GM23338 (cell line): ENCODE measurements at regions not wholly inside any gene's neighbourhood (a gene's known extent, or its start where the extent isn't known, plus 50 kb on each side); places are given as distances from the start of the nearest gene placed in this dataset.

ENCODE experiments used
- ATAC-seq: fragments of 200-7000 bp; cut with Tn5 transposase; 3 replicates; pipeline ENCODE4 v1.9.1; 2020
- DNase-seq: peaks from one replicate; pipeline ENCODE4 v3.0.0-alpha.2; 2015; ENCODE audit warnings: low spot score
- H2AFZ ChIP-seq: fragments of 200-600 bp; sonication (generic); 2 replicates; pipeline ENCODE4 v1.8.0; 2016; ENCODE audit warnings: antibody characterized with exemption, mild to moderate bottlenecking, moderate library complexity
- H3F3A ChIP-seq: fragments of 200-600 bp; sonication (generic); replicated peaks from 2 replicates; pipeline ENCODE4 v1.8.0; 2017; ENCODE audit warnings: antibody characterized with exemption, mixed run types, low read depth
- H3K27ac ChIP-seq: fragments of 200-600 bp; sonication (generic); 2 replicates; pipeline ENCODE4 v1.6.1; 2016; ENCODE audit warnings: low read depth
- H3K27me3 ChIP-seq: fragments of 200-600 bp; sonication (generic); 2 replicates; pipeline ENCODE4 v1.8.0; 2016; ENCODE audit warnings: mild to moderate bottlenecking, mixed run types, moderate library complexity; ENCODE audit not compliant: insufficient read depth
- H3K36me3 ChIP-seq: fragments of 200-600 bp; sonication (generic); 2 replicates; pipeline ENCODE4 v1.8.0; 2016; ENCODE audit warnings: mild to moderate bottlenecking; ENCODE audit not compliant: insufficient read depth
- H3K4me1 ChIP-seq: fragments of 200-600 bp; sonication (generic); 2 replicates; pipeline ENCODE4 v1.8.0; 2016; ENCODE audit warnings: mild to moderate bottlenecking, moderate library complexity; ENCODE audit not compliant: insufficient read depth
- H3K4me2 ChIP-seq: fragments of 200-600 bp; sonication (generic); 2 replicates; pipeline ENCODE4 v1.7.1; 2017; ENCODE audit warnings: mixed run types
- H3K4me3 ChIP-seq: fragments of 200-600 bp; sonication (generic); 2 replicates; pipeline ENCODE4 v1.6.1; 2016; ENCODE audit warnings: mixed run types
- H3K79me2 ChIP-seq: fragments of 200-600 bp; sonication (generic); replicated peaks from 2 replicates; pipeline ENCODE4 v1.8.0; 2017; ENCODE audit warnings: mild to moderate bottlenecking; ENCODE audit not compliant: insufficient read depth
- H3K9me2 ChIP-seq: fragments of 200-600 bp; sonication (generic); 2 replicates; pipeline ENCODE4 v1.8.0; 2017; ENCODE audit not compliant: insufficient read depth
- H4K20me1 ChIP-seq: fragments of 200-600 bp; sonication (generic); replicated peaks from 2 replicates; pipeline ENCODE4 v1.8.0; 2017; ENCODE audit warnings: mild to moderate bottlenecking; ENCODE audit not compliant: insufficient read depth
- H3K27ac Mint-ChIP-seq: 2 replicates; pipeline ENCODE4 v1.8.0; 2020; ENCODE audit warnings: inconsistent platforms, mild to moderate bottlenecking, moderate library complexity, mixed read lengths
- H3K27me3 Mint-ChIP-seq: 3 replicates; pipeline ENCODE4 v1.8.0; 2022; ENCODE audit warnings: low read depth, mild to moderate bottlenecking, moderate library complexity, mixed read lengths, inconsistent platforms; ENCODE audit not compliant: insufficient read depth, poor library complexity
- H3K36me3 Mint-ChIP-seq: 3 replicates; pipeline ENCODE4 v1.8.0; 2021; ENCODE audit warnings: low read depth, mild to moderate bottlenecking, inconsistent platforms, moderate library complexity, mixed read lengths
- H3K4me1 Mint-ChIP-seq: 3 replicates; pipeline ENCODE4 v1.8.0; 2020; ENCODE audit warnings: mild to moderate bottlenecking, inconsistent platforms, mixed read lengths
- H3K4me3 Mint-ChIP-seq: 3 replicates; pipeline ENCODE4 v1.8.0; 2021; ENCODE audit warnings: moderate library complexity, mild to moderate bottlenecking, inconsistent platforms, mixed read lengths
- H3K9me3 Mint-ChIP-seq: 3 replicates; pipeline ENCODE4 v1.8.0; 2020; ENCODE audit warnings: moderate library complexity, mild to moderate bottlenecking, inconsistent platforms, mixed read lengths
- CREB1 ChIP-seq: fragments of 250-450 bp; sonication (Bioruptor Pico); IDR thresholded peaks from 2 replicates; pipeline ENCODE4 v1.5.0; 2020; ENCODE audit warnings: low read depth, mild to moderate bottlenecking, moderate library complexity
- ETS1 ChIP-seq: IDR thresholded peaks from 2 replicates; pipeline ENCODE4 v1.6.1; 2016; ENCODE audit warnings: antibody characterized with exemption
- EZH2 ChIP-seq: fragments of 200-600 bp; sonication (generic); IDR thresholded peaks from one replicate; pipeline ENCODE4 v1.8.0; 2017; ENCODE audit warnings: antibody characterized with exemption, mild to moderate bottlenecking, low read depth; ENCODE audit not compliant: unreplicated experiment
- JUNB ChIP-seq: IDR thresholded peaks from one replicate; pipeline ENCODE4 v1.6.1; 2016; ENCODE audit warnings: antibody characterized with exemption; ENCODE audit not compliant: unreplicated experiment
- NANOG ChIP-seq: IDR thresholded peaks from 2 replicates; pipeline ENCODE4 v1.6.1; 2016; ENCODE audit warnings: antibody characterized with exemption, borderline replicate concordance
- POLR2AphosphoS5 ChIP-seq: IDR thresholded peaks from 2 replicates; pipeline ENCODE4 v1.6.1; 2016; ENCODE audit warnings: antibody characterized with exemption, low read depth
- REST ChIP-seq: IDR thresholded peaks from one replicate; pipeline ENCODE4 v1.6.1; 2018; ENCODE audit warnings: antibody characterized with exemption; ENCODE audit not compliant: unreplicated experiment
- STAT1 ChIP-seq: IDR thresholded peaks from one replicate; pipeline ENCODE4 v1.6.1; 2016; ENCODE audit warnings: antibody characterized with exemption; ENCODE audit not compliant: unreplicated experiment
- ZNF114 ChIP-seq: fragments of 250-450 bp; sonication (Bioruptor Pico); IDR thresholded peaks from 2 replicates; pipeline ENCODE4 v1.5.0; 2020; ENCODE audit warnings: mild to moderate bottlenecking, moderate library complexity
- TF ChIP-seq, protein P1 (sequence below), 2 experiments: fragments of 200-600 bp in 1 of 2; sonication (generic) in 1 of 2; conservative IDR thresholded peaks; 2 replicates each; pipeline versions ENCODE4 v1.5.1 to v1.6.1; 2016 to 2017; ENCODE audit warnings: antibody characterized with exemption in 2 of 2, low read depth in 2 of 2, mild to moderate bottlenecking in 2 of 2, moderate library complexity in 1 of 2

DNA sequence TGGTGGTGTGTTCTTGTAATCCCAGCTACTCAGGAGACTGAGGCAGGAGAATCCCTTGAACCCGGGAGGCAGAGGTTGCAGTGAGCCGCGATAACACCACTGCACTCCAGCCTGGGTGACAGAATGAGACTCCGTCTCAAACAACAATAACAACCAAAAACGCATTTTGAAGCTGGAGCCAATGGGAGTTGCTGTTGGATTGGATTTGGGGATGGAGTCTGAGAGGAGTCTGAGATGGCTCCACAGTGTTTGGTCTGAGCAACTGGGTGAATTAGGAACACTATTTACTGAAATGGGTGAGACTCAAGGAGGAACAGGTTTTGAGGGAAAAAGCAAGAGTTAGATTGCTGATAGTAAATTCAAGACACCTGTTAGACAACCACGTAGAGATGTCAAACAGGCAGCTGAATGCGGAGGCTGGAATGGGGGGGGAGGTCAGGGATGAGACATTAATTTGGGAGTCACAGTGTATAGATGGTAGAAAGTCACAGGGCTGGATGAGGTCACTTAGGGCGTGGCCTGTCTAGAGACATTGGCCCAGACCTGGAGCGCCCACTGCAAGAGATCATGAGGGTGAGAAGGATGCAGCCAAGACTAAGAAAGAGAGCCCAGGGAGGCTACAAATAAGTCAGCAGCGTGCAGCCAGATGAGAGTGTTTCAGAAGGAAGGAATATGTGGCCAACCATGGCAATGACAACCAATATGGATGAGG is 56.4 kb downstream of the CYCS start (continued):
- no peak for TF ChIP-seq CREB1 (CRISPR knock-in tag)
- TF ChIP-seq JUNB: no peak
- no peak for TF ChIP-seq POLR2AphosphoS5
- TF ChIP-seq, protein P1, sequence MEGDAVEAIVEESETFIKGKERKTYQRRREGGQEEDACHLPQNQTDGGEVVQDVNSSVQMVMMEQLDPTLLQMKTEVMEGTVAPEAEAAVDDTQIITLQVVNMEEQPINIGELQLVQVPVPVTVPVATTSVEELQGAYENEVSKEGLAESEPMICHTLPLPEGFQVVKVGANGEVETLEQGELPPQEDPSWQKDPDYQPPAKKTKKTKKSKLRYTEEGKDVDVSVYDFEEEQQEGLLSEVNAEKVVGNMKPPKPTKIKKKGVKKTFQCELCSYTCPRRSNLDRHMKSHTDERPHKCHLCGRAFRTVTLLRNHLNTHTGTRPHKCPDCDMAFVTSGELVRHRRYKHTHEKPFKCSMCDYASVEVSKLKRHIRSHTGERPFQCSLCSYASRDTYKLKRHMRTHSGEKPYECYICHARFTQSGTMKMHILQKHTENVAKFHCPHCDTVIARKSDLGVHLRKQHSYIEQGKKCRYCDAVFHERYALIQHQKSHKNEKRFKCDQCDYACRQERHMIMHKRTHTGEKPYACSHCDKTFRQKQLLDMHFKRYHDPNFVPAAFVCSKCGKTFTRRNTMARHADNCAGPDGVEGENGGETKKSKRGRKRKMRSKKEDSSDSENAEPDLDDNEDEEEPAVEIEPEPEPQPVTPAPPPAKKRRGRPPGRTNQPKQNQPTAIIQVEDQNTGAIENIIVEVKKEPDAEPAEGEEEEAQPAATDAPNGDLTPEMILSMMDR (conservative IDR thresholded peaks at IDR 0.05; ENCODE audit: low read depth in 2 of 2): no peak

DNA sequence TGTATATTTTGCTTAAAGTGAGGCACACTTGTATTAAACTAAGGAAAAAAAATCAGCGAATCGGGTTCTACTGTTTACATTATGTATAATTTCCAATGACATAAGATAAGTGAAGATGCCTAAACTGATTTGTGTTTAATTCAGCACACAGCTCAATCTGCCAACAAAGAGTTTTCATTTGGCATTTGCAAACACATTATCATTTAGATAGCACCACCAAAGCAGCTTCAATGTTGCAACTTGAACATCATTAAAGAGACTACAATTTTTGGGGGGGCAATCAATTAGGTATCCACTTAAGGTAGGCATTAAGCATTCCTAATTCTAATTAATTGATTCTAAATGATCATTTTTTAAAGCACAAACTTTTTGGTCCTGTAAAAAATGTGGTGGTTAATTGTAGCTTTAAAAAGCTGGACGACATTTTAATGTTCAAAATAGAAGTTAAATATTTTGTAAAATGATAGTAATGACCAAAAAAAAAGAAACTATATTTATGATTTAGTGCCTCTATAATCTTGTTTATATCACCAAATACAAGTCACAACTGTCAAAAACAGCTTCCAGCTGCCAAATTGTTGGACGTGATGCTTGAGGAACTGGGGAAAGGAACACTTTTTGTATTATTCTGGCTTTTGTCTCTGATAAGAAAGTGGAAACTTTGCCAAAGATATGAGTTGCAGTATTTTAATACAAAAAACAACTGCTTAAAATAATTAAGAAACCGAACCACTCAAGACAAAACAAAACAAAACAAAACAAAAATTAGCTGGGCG is 57.1 kb downstream of the CYCS start:
- peaks cover 6% of the 10 kb centered on the region for H3K36me3 Mint-ChIP-seq
- H3K9me3 Mint-ChIP-seq: peaks cover 13% of the 10 kb centered on the region
- Histone ChIP-seq H3K4me1 (no peaks in the 10 kb centered on the region), H3F3A (no peaks in the 10 kb centered on the region), H3K36me3 (0 out of 2 replicates have a peak, but pooled peaks cover 3% of the 10 kb centered on the region), H3K79me2 (no peaks in the 10 kb centered on the region), H4K20me1 (no peaks in the 10 kb centered on the region), H3K4me2 (no peak overlapping the region), H3K27ac (no peak overlapping the region), H3K27me3 (no peaks in the 10 kb centered on the region), H3K9me2 (no peaks in the 10 kb centered on the region), H3K4me3 (no peak overlapping the region), H2AFZ (0 out of 2 replicates have a peak overlapping the region, but pooled peaks have one; percentile 47)
- H3K27me3 Mint-ChIP-seq: no peaks in the 10 kb centered on the region
- TF ChIP-seq CREB1 (CRISPR knock-in tag) (no peak), NANOG (no peak), REST (no peak), EZH2 (no peak), STAT1 (no peak), ZNF114 (CRISPR knock-in tag) (no peak), ETS1 (no peak), JUNB (no peak)
- no peak for DNase-seq
- H3K27ac Mint-ChIP-seq: no peak overlapping the region
- peaks cover 14% of the 10 kb centered on the region; the same call in 2 of the 3 replicates for H3K4me1 Mint-ChIP-seq
- no peak for ATAC-seq
- H3K4me3 Mint-ChIP-seq: no peak overlapping the region
